ENCODE measurements at regions not wholly inside any gene's neighbourhood (a gene's known extent, or its start where the extent isn't known, plus 50 kb on each side); places are given as distances from the start of the nearest gene placed in this dataset.

- no peaks in the 10 kb centered on the region for H3K36me3 ChIP-seq
- 81 to 88% methylated on average over 5 to 9 of the region's 37 CpGs for WGBS, 2 donors
- peaks cover 0 to 30% (median 0%) of the 10 kb centered on the region in 4 donors for H3K27me3 ChIP-seq
- DNase-seq, result no peak
- no peak overlapping the region for H3K4me3 ChIP-seq
- H3K4me1 ChIP-seq, result no peaks in the 10 kb centered on the region
- TF ChIP-seq POLR2A (IDR thresholded peaks at IDR 0.05), result no peak
- no peak for TF ChIP-seq CTCF (IDR thresholded peaks at IDR 0.05)
- H3K9me3 ChIP-seq, result peaks cover 0 to 3% (median 0%) of the 10 kb centered on the region in 3 donors
- intact Hi-C loops (cut with DNase I), result no loop called here
- no peak overlapping the region for H3K27ac ChIP-seq
These were observed 393.7 kb downstream of the BRD1 start for GRCh38 chr22:49433717-49434611.

- 62 to 71% methylated on average over 2 to 4 of the region's 15 CpGs for WGBS, 2 donors
- no peak overlapping the region for H3K4me3 ChIP-seq
- H3K36me3 ChIP-seq, result no peaks in the 10 kb centered on the region
- no peaks in the 10 kb centered on the region for H3K4me1 ChIP-seq
- intact Hi-C loops (cut with DNase I), result no loop called here
- H3K27ac ChIP-seq, result no peak overlapping the region
- peaks cover 0 to 35% (median 0%) of the 10 kb centered on the region in 4 donors for H3K27me3 ChIP-seq
- DNase-seq, result no peak
- TF ChIP-seq POLR2A (IDR thresholded peaks at IDR 0.05) (no peak), CTCF (IDR thresholded peaks at IDR 0.05) (no peak)
- H3K9me3 ChIP-seq, result peaks cover 0 to 3% (median 0%) of the 10 kb centered on the region in 3 donors
These were observed 394.7 kb downstream of the BRD1 start for GRCh38 chr22:49432897-49433443.

GRCh38 chr22:49432211-49432896 is 395.3 kb downstream of the BRD1 start:
- Histone ChIP-seq H3K9me3 (peaks cover 0 to 3% (median 0%) of the 10 kb centered on the region in 3 donors), H3K4me3 (no peak overlapping the region), H3K27me3 (peaks cover 0 to 40% (median 0%) of the 10 kb centered on the region in 4 donors), H3K4me1 (no peaks in the 10 kb centered on the region), H3K27ac (no peak overlapping the region), H3K36me3 (no peaks in the 10 kb centered on the region)
- no peak for DNase-seq
- WGBS, 2 donors, result 57 to 62% methylated on average over 18 to 19 of the region's 19 CpGs
- intact Hi-C loops (cut with DNase I), result no loop called here
- TF ChIP-seq POLR2A (IDR thresholded peaks at IDR 0.05), result no peak
- TF ChIP-seq CTCF (IDR thresholded peaks at IDR 0.05), result no peak

- no peaks in the 10 kb centered on the region for H3K4me1 ChIP-seq
- H3K27me3 ChIP-seq, result peaks cover 0 to 46% (median 0%) of the 10 kb centered on the region in 4 donors
- WGBS, 2 donors, result 78 to 89% methylated on average over 2 of the region's 2 CpGs
- no peak overlapping the region for H3K4me3 ChIP-seq
- no peak for TF ChIP-seq POLR2A (IDR thresholded peaks at IDR 0.05)
- TF ChIP-seq CTCF (IDR thresholded peaks at IDR 0.05), result no peak
- H3K9me3 ChIP-seq, result peaks cover 0 to 3% (median 0%) of the 10 kb centered on the region in 3 donors
- no peak overlapping the region for H3K27ac ChIP-seq
- no peaks in the 10 kb centered on the region for H3K36me3 ChIP-seq
- no peak for DNase-seq
- intact Hi-C loops (cut with DNase I), result no loop called here
These were observed 396.1 kb downstream of the BRD1 start for GRCh38 chr22:49431551-49431950.

- TF ChIP-seq CTCF (IDR thresholded peaks at IDR 0.05) (no peak), POLR2A (IDR thresholded peaks at IDR 0.05) (no peak)
- no peaks in the 10 kb centered on the region for H3K4me1 ChIP-seq
- no peak overlapping the region for H3K4me3 ChIP-seq
- 30 to 42% methylated on average over 6 to 7 of the region's 7 CpGs for WGBS, 2 donors
- H3K27ac ChIP-seq, result no peak overlapping the region
- H3K9me3 ChIP-seq, result no peaks in the 10 kb centered on the region
- intact Hi-C loops (cut with DNase I), result no loop called here
- peaks cover 0 to 42% (median 0%) of the 10 kb centered on the region in 4 donors for H3K27me3 ChIP-seq
- DNase-seq, result no peak
- no peaks in the 10 kb centered on the region for H3K36me3 ChIP-seq
These were observed 398.6 kb downstream of the BRD1 start for GRCh38 chr22:49429066-49429465.

All from esophagus squamous epithelium (tissue), 5 donors.